ENCODE measurements at regions not wholly inside any gene's neighbourhood (a gene's known extent, or its start where the extent isn't known, plus 50 kb on each side); places are given as distances from the start of the nearest gene placed in this dataset.

DNA sequence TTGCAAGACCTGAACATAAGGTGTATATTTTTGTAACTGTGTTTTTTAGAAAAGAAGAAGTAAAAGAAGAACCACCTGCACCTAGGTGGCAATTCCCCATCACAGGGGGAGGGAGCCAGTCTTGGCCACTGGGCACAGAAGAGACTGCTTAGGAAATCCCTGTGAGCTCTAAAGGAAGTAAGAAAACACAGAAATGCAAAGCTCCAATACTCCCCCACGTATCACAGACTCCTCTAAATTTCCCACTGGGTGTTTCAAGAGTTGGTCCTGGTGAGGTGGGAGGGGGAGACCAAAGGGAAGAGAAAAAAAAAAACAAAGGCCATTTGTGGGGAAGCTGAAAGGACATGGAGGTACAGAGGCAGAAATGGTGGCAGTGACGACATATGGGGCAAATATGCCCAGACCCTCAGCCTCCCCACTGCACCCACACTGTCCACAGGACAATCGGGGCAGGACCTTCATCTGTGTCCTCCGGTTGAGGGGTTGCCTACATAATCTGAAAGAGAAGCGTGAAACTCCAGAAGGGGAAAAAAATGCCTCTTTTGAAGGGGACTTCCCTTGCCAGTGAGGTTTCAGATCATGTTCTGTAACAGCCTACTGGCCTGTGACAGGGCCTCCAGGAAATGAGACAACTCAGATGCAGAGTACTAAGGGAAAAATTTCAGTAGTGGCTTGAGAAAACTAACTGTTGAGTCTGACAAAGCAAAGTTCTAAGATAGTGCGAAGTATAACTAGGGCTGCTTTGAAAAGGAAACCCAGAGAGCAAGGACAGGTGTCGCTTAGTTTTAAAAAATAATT is 226.2 kb upstream of the MARCKS start:
- no peak overlapping the region for H3K4me3 ChIP-seq (replicated peaks in 1 of 2; ENCODE audit: low read depth in 2 of 2, low read length in 2 of 2)
- DNase-seq (ENCODE audit: low read depth in 2 of 2) = peak; percentile 70 to 93
- TF ChIP-seq, protein P1, sequence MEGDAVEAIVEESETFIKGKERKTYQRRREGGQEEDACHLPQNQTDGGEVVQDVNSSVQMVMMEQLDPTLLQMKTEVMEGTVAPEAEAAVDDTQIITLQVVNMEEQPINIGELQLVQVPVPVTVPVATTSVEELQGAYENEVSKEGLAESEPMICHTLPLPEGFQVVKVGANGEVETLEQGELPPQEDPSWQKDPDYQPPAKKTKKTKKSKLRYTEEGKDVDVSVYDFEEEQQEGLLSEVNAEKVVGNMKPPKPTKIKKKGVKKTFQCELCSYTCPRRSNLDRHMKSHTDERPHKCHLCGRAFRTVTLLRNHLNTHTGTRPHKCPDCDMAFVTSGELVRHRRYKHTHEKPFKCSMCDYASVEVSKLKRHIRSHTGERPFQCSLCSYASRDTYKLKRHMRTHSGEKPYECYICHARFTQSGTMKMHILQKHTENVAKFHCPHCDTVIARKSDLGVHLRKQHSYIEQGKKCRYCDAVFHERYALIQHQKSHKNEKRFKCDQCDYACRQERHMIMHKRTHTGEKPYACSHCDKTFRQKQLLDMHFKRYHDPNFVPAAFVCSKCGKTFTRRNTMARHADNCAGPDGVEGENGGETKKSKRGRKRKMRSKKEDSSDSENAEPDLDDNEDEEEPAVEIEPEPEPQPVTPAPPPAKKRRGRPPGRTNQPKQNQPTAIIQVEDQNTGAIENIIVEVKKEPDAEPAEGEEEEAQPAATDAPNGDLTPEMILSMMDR (IDR thresholded peaks at IDR 0.05; ENCODE audit: low read depth, low read length) = no peak

DNA sequence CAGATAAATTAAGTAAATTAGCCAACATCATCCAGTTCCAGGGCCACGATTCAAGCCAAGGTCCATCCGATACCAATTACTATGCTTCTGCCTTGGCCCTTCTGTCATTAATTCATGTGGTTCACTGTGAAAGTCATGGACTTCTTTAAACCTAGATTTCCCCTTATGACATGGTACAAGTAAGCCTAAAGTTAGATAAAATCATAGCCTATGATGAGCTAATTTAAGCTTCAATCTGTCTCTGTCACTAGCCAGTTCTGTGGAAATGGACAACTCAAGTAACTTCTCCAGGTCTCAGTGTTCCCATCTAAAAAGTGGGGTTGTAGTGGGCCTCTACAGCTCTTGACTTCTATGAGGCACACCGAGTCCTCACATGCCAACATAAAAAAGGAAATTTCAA is 225.5 kb upstream of the MARCKS start:
- DNase-seq (ENCODE audit: low read depth in 2 of 2) = no peak
- H3K4me3 ChIP-seq (replicated peaks in 1 of 2; ENCODE audit: low read depth in 2 of 2, low read length in 2 of 2) = no peak overlapping the region
- TF ChIP-seq, protein P1 (IDR thresholded peaks at IDR 0.05; ENCODE audit: low read depth, low read length) = no peak

DNA sequence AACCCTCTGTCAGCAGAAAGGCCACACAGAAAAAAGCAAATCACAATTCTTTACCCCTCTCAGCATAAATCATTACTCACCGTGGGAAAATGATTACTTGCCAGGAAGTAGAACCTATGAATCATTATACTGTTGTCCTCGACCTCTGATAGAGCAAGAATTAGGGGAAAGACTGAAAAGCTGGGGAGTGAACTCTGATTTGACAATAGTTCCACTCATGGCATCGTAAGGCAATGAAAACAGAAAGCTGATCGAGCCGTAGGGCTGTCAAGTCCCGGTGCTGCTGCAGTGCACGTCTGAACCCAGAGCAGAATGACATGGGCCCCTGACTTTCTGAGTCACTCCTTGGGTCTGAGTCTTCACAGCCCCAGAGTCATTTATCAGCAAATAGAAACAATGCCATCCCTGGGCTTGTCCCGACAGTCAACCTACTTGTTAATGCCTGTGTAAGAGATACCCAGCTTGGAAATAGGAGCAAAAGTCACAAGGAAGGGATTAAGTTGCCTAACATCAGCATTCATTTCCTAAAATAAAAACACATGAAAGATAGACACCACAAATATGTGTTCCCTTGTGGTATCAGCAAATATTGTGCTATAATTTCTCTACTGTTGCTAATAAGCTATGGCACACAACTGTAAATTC is 224.8 kb upstream of the MARCKS start:
- DNase-seq (ENCODE audit: low read depth in 2 of 2) = peak; percentile 91 to 97
- peak overlapping the region; percentile 15 to 39 for H3K4me3 ChIP-seq (replicated peaks in 1 of 2; ENCODE audit: low read depth in 2 of 2, low read length in 2 of 2)
- TF ChIP-seq, protein P1 (IDR thresholded peaks at IDR 0.05; ENCODE audit: low read depth, low read length) = no peak

DNA sequence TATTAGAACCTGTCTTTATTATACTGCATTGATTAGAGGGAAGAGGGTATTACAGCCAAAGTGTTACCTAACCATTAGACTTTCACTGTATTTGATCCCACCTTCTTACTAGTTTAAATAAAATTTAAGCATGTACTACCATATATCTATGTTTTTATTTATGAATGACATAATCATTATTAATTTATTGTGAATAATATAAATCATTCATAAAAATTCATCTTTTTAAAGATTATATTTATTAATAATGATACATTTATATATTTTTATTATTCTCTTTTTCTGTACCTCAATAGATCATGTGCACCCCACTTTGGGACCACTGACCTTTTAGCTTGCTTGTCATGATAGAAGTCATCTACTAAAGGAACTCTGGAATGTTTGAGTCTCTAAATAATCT is 223.5 kb upstream of the MARCKS start:
- no peak overlapping the region for H3K4me3 ChIP-seq (replicated peaks in 1 of 2; ENCODE audit: low read depth in 2 of 2, low read length in 2 of 2)
- no peak for DNase-seq (ENCODE audit: low read depth in 2 of 2)
- TF ChIP-seq, protein P1 (IDR thresholded peaks at IDR 0.05; ENCODE audit: low read depth, low read length) = no peak

DNA sequence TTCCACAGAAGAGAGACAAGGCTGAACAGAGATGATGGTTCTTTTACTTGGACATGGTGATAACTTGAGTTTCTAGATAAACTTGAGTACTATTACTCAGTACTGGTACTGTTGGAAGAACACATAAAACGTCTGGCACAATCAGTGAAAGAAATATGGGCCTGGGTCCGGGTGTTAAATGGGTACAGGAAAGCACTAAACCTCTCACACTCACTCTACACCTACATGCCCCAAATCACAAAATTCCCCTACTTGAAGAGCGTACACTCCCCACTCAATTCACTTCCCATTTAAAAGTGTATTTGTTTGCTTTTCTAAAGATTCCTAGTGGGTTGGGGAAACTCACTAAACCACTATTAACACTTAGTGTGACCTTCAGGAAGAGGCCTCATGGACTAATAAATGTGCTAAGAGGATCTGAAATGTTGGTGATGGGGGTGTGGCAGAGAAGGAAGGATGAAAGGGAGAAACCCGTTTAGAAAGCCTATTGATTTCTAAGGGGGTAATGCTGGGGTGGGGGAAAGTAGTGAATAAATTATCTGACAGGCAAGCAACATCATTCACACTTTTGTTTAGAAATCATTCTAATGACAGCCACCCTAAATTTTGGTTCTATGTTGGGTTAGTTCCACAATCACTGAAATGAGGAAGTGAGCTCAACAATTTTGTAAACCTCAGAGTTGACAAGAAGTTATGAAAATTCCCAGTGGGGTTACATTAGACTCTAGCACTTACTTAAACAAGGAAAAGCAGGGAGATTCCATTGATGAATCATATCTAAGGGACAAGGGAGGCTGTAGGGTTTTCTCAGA is 222.6 kb upstream of the MARCKS start:
- TF ChIP-seq, protein P1 (IDR thresholded peaks at IDR 0.05; ENCODE audit: low read depth, low read length) = no peak
- H3K4me3 ChIP-seq (replicated peaks in 1 of 2; ENCODE audit: low read depth in 2 of 2, low read length in 2 of 2) = no peak overlapping the region
- DNase-seq (ENCODE audit: low read depth in 2 of 2) = peak; percentile 68 to 84

DNA sequence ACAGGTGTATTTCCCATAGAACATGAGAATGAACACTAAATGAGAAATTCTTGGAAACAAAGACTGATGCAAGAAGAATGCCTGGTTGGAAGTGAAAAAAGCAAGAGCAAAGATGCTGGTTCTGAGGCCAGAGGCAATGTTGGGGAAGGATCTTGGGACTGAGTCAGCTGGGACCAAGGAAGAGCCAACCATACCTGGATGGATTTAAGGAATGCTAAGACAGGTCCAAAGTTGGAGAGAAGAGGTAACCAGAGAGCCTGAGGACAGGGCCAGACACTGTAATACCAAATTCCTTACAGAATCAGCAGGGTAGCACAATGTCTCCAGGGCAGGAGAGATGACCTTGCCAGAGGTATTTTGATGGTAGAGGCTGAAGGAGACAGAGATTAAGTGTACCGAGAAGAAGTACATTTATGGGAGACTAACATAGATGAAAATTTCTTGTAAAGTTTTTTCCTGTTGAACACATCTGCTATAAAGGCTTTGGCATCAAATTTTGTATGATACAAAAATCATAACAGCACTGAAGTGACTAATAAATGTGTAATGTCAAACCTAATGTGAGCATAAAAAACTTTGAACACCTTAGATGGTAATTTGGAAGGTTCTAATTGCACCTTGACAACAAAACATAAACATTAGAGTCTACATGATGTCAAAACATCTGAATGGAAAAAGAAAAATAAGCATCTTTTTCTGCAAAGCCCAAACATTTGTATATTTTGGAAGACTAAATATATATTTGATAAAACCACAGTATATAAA is 221.7 kb upstream of the MARCKS start:
- H3K4me3 ChIP-seq (replicated peaks in 1 of 2; ENCODE audit: low read depth in 2 of 2, low read length in 2 of 2) = no peak overlapping the region
- no peak for DNase-seq (ENCODE audit: low read depth in 2 of 2)
- TF ChIP-seq, protein P1 (IDR thresholded peaks at IDR 0.05; ENCODE audit: low read depth, low read length) = no peak

Measured in cardiac fibroblast (primary cell).